ENCODE measurements at regions not wholly inside any gene's neighbourhood (a gene's known extent, or its start where the extent isn't known, plus 50 kb on each side); places are given as distances from the start of the nearest gene placed in this dataset.
"Not testable (repeated sequence)": the region's sequence is repeated elsewhere in the genome, so short reads cannot be mapped to it uniquely, and the experiment has no call there.

GRCh38 chr11:87559852-87560251, 522.1 kb downstream of the TMEM135 start:
- TF ChIP-seq BACH1 (IDR thresholded peaks at IDR 0.05; ENCODE audit: low read length); CTCF (IDR thresholded peaks at IDR 0.05; ENCODE audit: control extremely low read depth in 1 of 3, insufficient read depth in 1 of 3, low read depth in 1 of 3, low read length in 3 of 3); TBP (IDR thresholded peaks at IDR 0.05; ENCODE audit: low read depth, low read length); USF2 (IDR thresholded peaks at IDR 0.05; ENCODE audit: low read length); POLR2AphosphoS5 (IDR thresholded peaks at IDR 0.05; ENCODE audit: low read depth, low read length): not testable (repeated sequence)
